GM12878 (cell line): ENCODE measurements at regions not wholly inside any gene's neighbourhood (a gene's known extent, or its start where the extent isn't known, plus 50 kb on each side); places are given as distances from the start of the nearest gene placed in this dataset.

ENCODE experiments used
- ATAC-seq: fragments of 200-7000 bp; cut with Tn5 transposase; 3 replicates; pipeline ENCODE4 v1.9.1; 2020; ENCODE audit warnings: mild to moderate bottlenecking, moderate library complexity
- BruUV-seq: library from RNA; stranded (reverse); fragments of 400-500 nt; replicated peaks from 2 replicates; lab custom pipeline; 2021; lab: Mats Ljungman, UMichigan
- CTCF ChIA-PET: fragments of 300-600 bp; sonication (Branson Sonifier 250); formaldehyde crosslinking; extraction: SDS; loops from one replicate; lab custom pipeline; 2021; ENCODE audit warnings: inconsistent platforms; lab: Yijun Ruan, JAX
- POLR2A ChIA-PET: fragments of 350-600 bp; formaldehyde crosslinking; extraction: SDS; loops from one replicate; lab custom pipeline; 2021; ENCODE audit warnings: inconsistent platforms; lab: Charles Lee
- RAD21 ChIA-PET: fragments of 300-600 bp; sonication (Branson Sonifier 250); formaldehyde crosslinking; loops from one replicate; lab custom pipeline; 2023; ENCODE audit warnings: antibody characterized with exemption; ENCODE audit not compliant: unreplicated experiment; lab: Charles Lee
- SMC1A ChIA-PET: fragments of 300-600 bp; sonication (Branson Sonifier 250); formaldehyde crosslinking; loops from one replicate; lab custom pipeline; 2023; ENCODE audit not compliant: unreplicated experiment, uncharacterized antibody; lab: Charles Lee
- DNase-seq: peaks from one replicate; pipeline ENCODE4 v3.0.0-alpha.2; 2011; ENCODE audit warnings: low read depth, low spot score
- FAIRE-seq: peaks from 3 replicates; lab custom pipeline; 2011; peaks lifted over from hg19 to GRCh38; lab: Jason Lieb, UNC
- H2AFZ ChIP-seq: 2 replicates; pipeline ENCODE4 v1.6.0; 2011; ENCODE audit warnings: low read depth, low read length, control low read depth; ENCODE audit not compliant: control insufficient read depth
- H3K27ac ChIP-seq: 2 replicates; pipeline ENCODE4 v1.5.1; 2011; ENCODE audit warnings: control low read depth; ENCODE audit not compliant: control insufficient read depth, insufficient read depth
- H3K27me3 ChIP-seq, 2 experiments: replicated peaks in 1 of 2; 2 replicates each; pipeline versions ENCODE4 v1.6.0 to v1.6.1; 2011; ENCODE audit warnings: low read length in 1 of 2; ENCODE audit not compliant: control insufficient read depth in 2 of 2, insufficient read depth in 2 of 2
- H3K36me3 ChIP-seq, 2 experiments: 2 replicates each; pipeline ENCODE4 v1.5.1; 2011; ENCODE audit warnings: low read length in 1 of 2; ENCODE audit not compliant: control insufficient read depth in 2 of 2, insufficient read depth in 2 of 2
- H3K4me1 ChIP-seq: 2 replicates; pipeline ENCODE4 v1.6.1; 2011; ENCODE audit warnings: mild to moderate bottlenecking, low read length, moderate library complexity, mixed read lengths; ENCODE audit not compliant: control insufficient read depth, insufficient read depth
- H3K4me2 ChIP-seq: 2 replicates; pipeline ENCODE4 v1.6.0; 2011; ENCODE audit warnings: control low read depth; ENCODE audit not compliant: control insufficient read depth, insufficient read depth
- H3K4me3 ChIP-seq: fragments of 200-600 bp; sonication (generic); 2 replicates; pipeline ENCODE4 v1.5.1; 2016
- H3K79me2 ChIP-seq: 2 replicates; pipeline ENCODE4 v1.6.0; 2011; ENCODE audit warnings: low read length; ENCODE audit not compliant: control insufficient read depth, insufficient read depth
- H3K9ac ChIP-seq: 2 replicates; pipeline ENCODE4 v1.8.0; 2011; ENCODE audit warnings: low read length, control low read depth, mixed read lengths; ENCODE audit not compliant: control insufficient read depth, insufficient read depth
- H3K9me3 ChIP-seq: replicated peaks from 3 replicates; pipeline ENCODE4 v1.5.1; 2011; ENCODE audit warnings: mild to moderate bottlenecking, low read length; ENCODE audit not compliant: control insufficient read depth, insufficient read depth
- H4K20me1 ChIP-seq: 2 replicates; pipeline ENCODE4 v1.6.0; 2011; ENCODE audit not compliant: control insufficient read depth, insufficient read depth
- CHD4 ChIP-seq: fragments of 200-600 bp; sonication (generic); IDR thresholded peaks from 2 replicates; pipeline ENCODE4 v1.6.1; 2016; ENCODE audit warnings: mild to moderate bottlenecking
- CREB1 ChIP-seq: IDR thresholded peaks from 2 replicates; pipeline ENCODE4 v1.6.1; 2012; ENCODE audit warnings: low read depth, mild to moderate bottlenecking, inconsistent platforms
- ESRRA ChIP-seq: IDR thresholded peaks from 2 replicates; pipeline ENCODE4 v1.6.1; 2012; ENCODE audit warnings: mild to moderate bottlenecking, low read length, improper control_type of control experiment
- JUND ChIP-seq: IDR thresholded peaks from 2 replicates; pipeline ENCODE4 v1.6.1; 2012; ENCODE audit warnings: low read depth, mild to moderate bottlenecking, low read length, improper control_type of control experiment, moderate library complexity
- KDM1A ChIP-seq: fragments of 200-600 bp; sonication (generic); IDR thresholded peaks from 2 replicates; pipeline ENCODE4 v1.6.1; 2016; ENCODE audit warnings: borderline replicate concordance
- KLF5 ChIP-seq: fragments of 450-650 bp; IDR thresholded peaks from 2 replicates; pipeline ENCODE4 v1.6.1; 2014; ENCODE audit warnings: mild to moderate bottlenecking; ENCODE audit not compliant: partially characterized antibody
- MLLT1 ChIP-seq: fragments of 450-650 bp; IDR thresholded peaks from 2 replicates; pipeline ENCODE4 v1.6.1; 2016; ENCODE audit warnings: mild to moderate bottlenecking
- POU2F2 ChIP-seq: IDR thresholded peaks from 3 replicates; pipeline ENCODE4 v1.6.1; 2011; ENCODE audit warnings: low read depth, mild to moderate bottlenecking, low read length, borderline replicate concordance
- SIN3A ChIP-seq: IDR thresholded peaks from 2 replicates; pipeline ENCODE4 v1.6.1; 2012; ENCODE audit warnings: low read depth, low read length, improper control_type of control experiment
- TBL1XR1 ChIP-seq: IDR thresholded peaks from 2 replicates; pipeline ENCODE4 v1.6.1; 2012; ENCODE audit warnings: low read depth, low read length, improper control_type of control experiment
- ZBTB11 ChIP-seq: fragments of 450-650 bp; formaldehyde crosslinking; IDR thresholded peaks from 2 replicates; pipeline ENCODE4 v1.5.0; 2022; ENCODE audit warnings: mild to moderate bottlenecking, missing genetic modification characterization
- ZNF24 ChIP-seq: fragments of 450-650 bp; IDR thresholded peaks from 2 replicates; pipeline ENCODE4 v1.6.1; 2017; ENCODE audit warnings: antibody characterized with exemption, mild to moderate bottlenecking
- ZSCAN29 ChIP-seq: fragments of 450-650 bp; IDR thresholded peaks from 2 replicates; pipeline ENCODE4 v1.6.1; 2017; ENCODE audit warnings: mild to moderate bottlenecking, moderate library complexity
- WGBS: methylation state at CpG from one replicate; pipeline ENCODE4 v1.1.6; 2016; ENCODE audit warnings: low lambda C conversion rate; ENCODE audit not compliant: insufficient replicate concordance, insufficient coverage; ENCODE audit errors: missing lambda C conversion rate; 5-methylcytosine and 5-hydroxymethylcytosine counted together
- in situ Hi-C: fragments of 300-500 bp; cut with MboI; formaldehyde crosslinking; loops from 9 replicates; pipeline ENCODE4 v1.14.3; 2018; ENCODE audit warnings: mixed read lengths
- intact Hi-C: fragments of 100-400 bp; cut with micrococcal nuclease; formaldehyde crosslinking; loops from one replicate; pipeline ENCODE4 v1.14.2; 2022; ENCODE audit not compliant: unreplicated experiment
- TF ChIP-seq, protein P1 (sequence below): IDR thresholded peaks from 2 replicates; pipeline ENCODE4 v1.6.1; 2012; ENCODE audit warnings: mild to moderate bottlenecking, low read depth, low read length

GRCh38 chr5:6081727-6082210, 296.6 kb downstream of the MED10 start:
- intact Hi-C loops (no loop called here), in situ Hi-C loops (no loop called here)
- Histone ChIP-seq H3K9ac (no peak overlapping the region), H2AFZ (no peak overlapping the region), H3K27ac (no peak overlapping the region), H3K4me3 (no peak overlapping the region), H4K20me1 (no peaks in the 10 kb centered on the region), H3K27me3 (no peaks in the 10 kb centered on the region), H3K9me3 (no peaks in the 10 kb centered on the region; the same call in 2 of the 3 replicates), H3K79me2 (no peaks in the 10 kb centered on the region), H3K36me3 (no peaks in the 10 kb centered on the region), H3K4me1 (no peaks in the 10 kb centered on the region), H3K4me2 (no peak overlapping the region)
- no peak for DNase-seq
- no TSS peak for BruUV-seq
- RAD21 ChIA-PET = no interaction called here
- POLR2A ChIA-PET = no interaction called here
- SMC1A ChIA-PET = interaction anchor here (1.2 to 2.0 kb wide), 2 partner anchors 9 to 15 kb away, joined by 3 to 4 read pairs; no protein-coding TSS in a partner anchor
- CTCF ChIA-PET = no interaction called here
- no peak for FAIRE-seq
- WGBS = 45% methylated on average over 4 of the region's 4 CpGs
- ATAC-seq = no peak
- TF ChIP-seq KLF5 (no peak), MLLT1 (no peak), ESRRA (no peak), SIN3A (no peak), JUND (no peak), ZSCAN29 (no peak), CHD4 (no peak), TBL1XR1 (no peak), CREB1 (no peak), POU2F2 (no peak), ZNF24 (no peak), ZBTB11 (CRISPR knock-in tag) (no peak), KDM1A (no peak)
- TF ChIP-seq, protein P1, sequence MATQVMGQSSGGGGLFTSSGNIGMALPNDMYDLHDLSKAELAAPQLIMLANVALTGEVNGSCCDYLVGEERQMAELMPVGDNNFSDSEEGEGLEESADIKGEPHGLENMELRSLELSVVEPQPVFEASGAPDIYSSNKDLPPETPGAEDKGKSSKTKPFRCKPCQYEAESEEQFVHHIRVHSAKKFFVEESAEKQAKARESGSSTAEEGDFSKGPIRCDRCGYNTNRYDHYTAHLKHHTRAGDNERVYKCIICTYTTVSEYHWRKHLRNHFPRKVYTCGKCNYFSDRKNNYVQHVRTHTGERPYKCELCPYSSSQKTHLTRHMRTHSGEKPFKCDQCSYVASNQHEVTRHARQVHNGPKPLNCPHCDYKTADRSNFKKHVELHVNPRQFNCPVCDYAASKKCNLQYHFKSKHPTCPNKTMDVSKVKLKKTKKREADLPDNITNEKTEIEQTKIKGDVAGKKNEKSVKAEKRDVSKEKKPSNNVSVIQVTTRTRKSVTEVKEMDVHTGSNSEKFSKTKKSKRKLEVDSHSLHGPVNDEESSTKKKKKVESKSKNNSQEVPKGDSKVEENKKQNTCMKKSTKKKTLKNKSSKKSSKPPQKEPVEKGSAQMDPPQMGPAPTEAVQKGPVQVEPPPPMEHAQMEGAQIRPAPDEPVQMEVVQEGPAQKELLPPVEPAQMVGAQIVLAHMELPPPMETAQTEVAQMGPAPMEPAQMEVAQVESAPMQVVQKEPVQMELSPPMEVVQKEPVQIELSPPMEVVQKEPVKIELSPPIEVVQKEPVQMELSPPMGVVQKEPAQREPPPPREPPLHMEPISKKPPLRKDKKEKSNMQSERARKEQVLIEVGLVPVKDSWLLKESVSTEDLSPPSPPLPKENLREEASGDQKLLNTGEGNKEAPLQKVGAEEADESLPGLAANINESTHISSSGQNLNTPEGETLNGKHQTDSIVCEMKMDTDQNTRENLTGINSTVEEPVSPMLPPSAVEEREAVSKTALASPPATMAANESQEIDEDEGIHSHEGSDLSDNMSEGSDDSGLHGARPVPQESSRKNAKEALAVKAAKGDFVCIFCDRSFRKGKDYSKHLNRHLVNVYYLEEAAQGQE = no peak
